ENCODE measurements at regions not wholly inside any gene's neighbourhood (a gene's known extent, or its start where the extent isn't known, plus 50 kb on each side); places are given as distances from the start of the nearest gene placed in this dataset.

DNA sequence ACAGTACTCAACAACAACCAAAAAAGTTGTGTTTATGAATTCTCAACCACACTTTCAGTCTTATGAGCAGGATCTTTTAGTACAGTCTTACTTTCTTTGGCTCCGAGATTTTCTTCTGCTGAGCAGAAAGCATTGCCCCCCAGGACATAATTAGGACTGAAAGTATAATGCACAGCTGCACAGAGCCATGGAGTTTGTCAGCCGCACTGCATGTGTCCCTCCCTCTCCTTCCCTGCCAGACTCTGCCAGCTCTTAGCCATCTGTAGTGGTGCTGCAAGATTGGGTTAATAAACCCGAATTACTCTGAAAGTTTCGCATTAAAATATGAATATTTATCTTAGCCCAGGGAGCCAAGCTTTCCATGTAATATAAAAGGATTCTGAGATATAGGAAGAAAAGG is 179.6 kb upstream of the PTCHD4 start:
- Histone ChIP-seq H3K9ac (ENCODE audit: low read length in 5 of 5) (no peak overlapping the region), H3K27me3 (ENCODE audit: control insufficient read depth in 5 of 5, insufficient read depth in 4 of 5, low read length in 5 of 5) (no peaks in the 10 kb centered on the region), H3K27ac (ENCODE audit: low read depth, low read length) (no peak overlapping the region), H3K4me3 (ENCODE audit: low read depth in 1 of 5, low read length in 5 of 5) (no peak overlapping the region), H3K9me3 (ENCODE audit: control insufficient read depth in 5 of 5, low read length in 5 of 5) (peaks cover 0 to 8% (median 4%) of the 10 kb centered on the region in 5 donors), H3K36me3 (ENCODE audit: control insufficient read depth in 5 of 5, insufficient read depth in 5 of 5, low read length in 5 of 5) (no peaks in the 10 kb centered on the region), H3K4me1 (ENCODE audit: control insufficient read depth in 5 of 5, insufficient read depth in 5 of 5, low read length in 5 of 5) (no peaks in the 10 kb centered on the region)

- Histone ChIP-seq H3K4me3 (ENCODE audit: low read depth in 1 of 5, low read length in 5 of 5) (no peak overlapping the region), H3K9ac (ENCODE audit: low read length in 5 of 5) (no peak overlapping the region), H3K27ac (ENCODE audit: low read depth, low read length) (no peak overlapping the region), H3K36me3 (ENCODE audit: control insufficient read depth in 5 of 5, insufficient read depth in 5 of 5, low read length in 5 of 5) (no peaks in the 10 kb centered on the region), H3K9me3 (ENCODE audit: control insufficient read depth in 5 of 5, low read length in 5 of 5) (peaks cover 0 to 8% (median 4%) of the 10 kb centered on the region in 5 donors), H3K27me3 (ENCODE audit: control insufficient read depth in 5 of 5, insufficient read depth in 4 of 5, low read length in 5 of 5) (no peaks in the 10 kb centered on the region), H3K4me1 (ENCODE audit: control insufficient read depth in 5 of 5, insufficient read depth in 5 of 5, low read length in 5 of 5) (no peaks in the 10 kb centered on the region)
Observed at GRCh38 chr6:48289841-48290240, 178.8 kb upstream of the PTCHD4 start.

DNA sequence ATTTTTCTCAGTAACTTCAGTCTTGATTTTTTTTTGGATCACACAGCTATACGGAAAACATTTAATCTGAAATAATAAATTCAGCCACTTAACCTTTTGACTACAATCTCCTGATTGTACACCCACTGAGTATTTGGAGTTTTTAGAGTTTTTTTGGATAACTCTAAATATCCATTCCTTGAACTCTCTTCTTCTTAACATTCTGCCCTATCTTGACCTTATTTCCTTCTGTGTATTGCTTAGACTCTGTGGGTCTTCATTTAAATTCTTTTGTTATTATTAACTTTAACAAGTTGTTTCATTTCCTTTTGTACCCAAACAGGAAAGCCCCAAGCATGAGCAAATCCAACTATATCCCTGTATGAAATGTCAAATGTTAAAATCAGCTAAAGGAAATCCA is 170.2 kb upstream of the PTCHD4 start:
- no peaks in the 10 kb centered on the region for H3K27me3 ChIP-seq (ENCODE audit: control insufficient read depth in 5 of 5, insufficient read depth in 4 of 5, low read length in 5 of 5)
- H3K4me3 ChIP-seq (ENCODE audit: low read depth in 1 of 5, low read length in 5 of 5), result no peak overlapping the region
- H3K9ac ChIP-seq (ENCODE audit: low read length in 5 of 5), result no peak overlapping the region
- no peaks in the 10 kb centered on the region for H3K36me3 ChIP-seq (ENCODE audit: control insufficient read depth in 5 of 5, insufficient read depth in 5 of 5, low read length in 5 of 5)
- peaks cover 0 to 8% (median 0%) of the 10 kb centered on the region in 5 donors for H3K4me1 ChIP-seq (ENCODE audit: control insufficient read depth in 5 of 5, insufficient read depth in 5 of 5, low read length in 5 of 5)
- H3K9me3 ChIP-seq (ENCODE audit: control insufficient read depth in 5 of 5, low read length in 5 of 5), result peaks cover 0 to 3% (median 0%) of the 10 kb centered on the region in 5 donors
- no peak overlapping the region for H3K27ac ChIP-seq (ENCODE audit: low read depth, low read length)

DNA sequence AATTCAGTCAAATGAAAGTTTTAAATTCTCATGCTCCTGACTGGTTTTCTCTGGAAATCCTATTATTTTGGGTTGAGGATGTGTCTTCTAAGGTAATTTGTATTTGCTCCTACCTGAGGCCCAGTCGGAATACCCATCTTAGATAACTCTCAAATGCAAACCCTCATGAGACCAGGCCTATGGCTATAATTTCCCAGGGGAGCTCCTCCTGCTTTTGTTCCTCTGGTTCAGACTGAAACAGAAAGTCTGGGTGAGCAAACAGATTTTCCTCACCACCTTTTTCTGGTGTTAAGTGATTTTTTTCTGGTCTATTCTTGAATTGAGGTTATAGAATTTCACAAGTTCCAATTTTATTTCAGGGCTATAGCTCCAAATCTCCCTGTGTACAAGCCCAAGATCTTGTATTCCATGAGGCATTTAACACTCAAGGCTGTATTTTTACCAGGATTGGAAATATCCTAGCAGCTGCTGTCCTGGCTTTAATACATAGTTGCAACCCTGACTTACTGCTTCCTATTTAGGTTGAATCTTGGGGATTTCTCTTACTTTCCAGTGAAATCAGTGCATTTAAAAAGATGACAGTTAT is 169.1 kb upstream of the PTCHD4 start:
- Histone ChIP-seq H3K9ac (ENCODE audit: low read length in 5 of 5) (no peak overlapping the region), H3K27ac (ENCODE audit: low read depth, low read length) (no peak overlapping the region), H3K4me3 (ENCODE audit: low read depth in 1 of 5, low read length in 5 of 5) (no peak overlapping the region), H3K36me3 (ENCODE audit: control insufficient read depth in 5 of 5, insufficient read depth in 5 of 5, low read length in 5 of 5) (no peaks in the 10 kb centered on the region), H3K27me3 (ENCODE audit: control insufficient read depth in 5 of 5, insufficient read depth in 4 of 5, low read length in 5 of 5) (no peaks in the 10 kb centered on the region), H3K4me1 (ENCODE audit: control insufficient read depth in 5 of 5, insufficient read depth in 5 of 5, low read length in 5 of 5) (peaks cover 0 to 8% (median 0%) of the 10 kb centered on the region in 5 donors), H3K9me3 (ENCODE audit: control insufficient read depth in 5 of 5, low read length in 5 of 5) (no peaks in the 10 kb centered on the region)

GRCh38 chr6:48278261-48278660 is 167.3 kb upstream of the PTCHD4 start:
- no peaks in the 10 kb centered on the region for H3K27me3 ChIP-seq (ENCODE audit: control insufficient read depth in 5 of 5, insufficient read depth in 4 of 5, low read length in 5 of 5)
- peaks cover 0 to 8% (median 0%) of the 10 kb centered on the region in 5 donors for H3K4me1 ChIP-seq (ENCODE audit: control insufficient read depth in 5 of 5, insufficient read depth in 5 of 5, low read length in 5 of 5)
- no peak overlapping the region for H3K4me3 ChIP-seq (ENCODE audit: low read depth in 1 of 5, low read length in 5 of 5)
- no peaks in the 10 kb centered on the region for H3K9me3 ChIP-seq (ENCODE audit: control insufficient read depth in 5 of 5, low read length in 5 of 5)
- no peak overlapping the region for H3K27ac ChIP-seq (ENCODE audit: low read depth, low read length)
- H3K9ac ChIP-seq (ENCODE audit: low read length in 5 of 5), result no peak overlapping the region
- no peaks in the 10 kb centered on the region for H3K36me3 ChIP-seq (ENCODE audit: control insufficient read depth in 5 of 5, insufficient read depth in 5 of 5, low read length in 5 of 5)

- H3K4me1 ChIP-seq (ENCODE audit: control insufficient read depth in 5 of 5, insufficient read depth in 5 of 5, low read length in 5 of 5), result no peaks in the 10 kb centered on the region
- no peak overlapping the region for H3K4me3 ChIP-seq (ENCODE audit: low read depth in 1 of 5, low read length in 5 of 5)
Observed at GRCh38 chr6:48272518-48272917, 161.5 kb upstream of the PTCHD4 start.

GRCh38 chr6:48255094-48255493 is 144.1 kb upstream of the PTCHD4 start:
- no peak overlapping the region for H3K27ac ChIP-seq (ENCODE audit: low read depth, low read length)
- H3K9ac ChIP-seq (ENCODE audit: low read length in 5 of 5), result no peak overlapping the region
- no peaks in the 10 kb centered on the region for H3K27me3 ChIP-seq (ENCODE audit: control insufficient read depth in 5 of 5, insufficient read depth in 4 of 5, low read length in 5 of 5)
- no peaks in the 10 kb centered on the region for H3K9me3 ChIP-seq (ENCODE audit: control insufficient read depth in 5 of 5, low read length in 5 of 5)
- H3K36me3 ChIP-seq (ENCODE audit: control insufficient read depth in 5 of 5, insufficient read depth in 5 of 5, low read length in 5 of 5), result no peaks in the 10 kb centered on the region
- no peak overlapping the region for H3K4me3 ChIP-seq (ENCODE audit: low read depth in 1 of 5, low read length in 5 of 5)
- peaks cover 0 to 6% (median 0%) of the 10 kb centered on the region in 5 donors for H3K4me1 ChIP-seq (ENCODE audit: control insufficient read depth in 5 of 5, insufficient read depth in 5 of 5, low read length in 5 of 5)

More at GRCh38 chr6:48272518-48272917, 161.5 kb upstream of the PTCHD4 start:
- Histone ChIP-seq H3K27me3 (ENCODE audit: control insufficient read depth in 5 of 5, insufficient read depth in 4 of 5, low read length in 5 of 5) (no peaks in the 10 kb centered on the region), H3K9ac (ENCODE audit: low read length in 5 of 5) (no peak overlapping the region), H3K27ac (ENCODE audit: low read depth, low read length) (no peak overlapping the region), H3K36me3 (ENCODE audit: control insufficient read depth in 5 of 5, insufficient read depth in 5 of 5, low read length in 5 of 5) (no peaks in the 10 kb centered on the region), H3K9me3 (ENCODE audit: control insufficient read depth in 5 of 5, low read length in 5 of 5) (peaks cover 0 to 3% (median under 1%) of the 10 kb centered on the region in 5 donors)

DNA sequence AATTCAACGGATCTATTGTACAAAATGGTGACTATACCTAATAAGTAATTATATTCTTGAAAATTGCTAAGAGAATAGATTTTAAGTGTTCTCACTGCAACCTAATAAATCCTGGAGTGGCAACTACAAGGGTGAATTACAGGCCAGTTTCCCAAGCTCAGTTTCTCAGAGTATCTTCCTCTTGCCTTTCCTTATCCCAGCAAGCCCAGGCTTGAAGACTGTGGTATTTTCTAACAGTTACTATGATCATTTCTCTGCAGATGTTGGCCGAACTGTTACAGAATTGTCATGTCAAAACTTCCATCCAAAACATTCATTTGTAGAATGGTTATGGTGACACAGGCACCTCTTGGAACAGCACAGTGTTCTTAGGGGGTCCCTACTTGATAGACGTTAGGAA is 138.1 kb upstream of the PTCHD4 start:
- no peak overlapping the region for H3K4me3 ChIP-seq (ENCODE audit: low read depth in 1 of 5, low read length in 5 of 5)
- H3K9me3 ChIP-seq (ENCODE audit: control insufficient read depth in 5 of 5, low read length in 5 of 5), result no peaks in the 10 kb centered on the region
- H3K36me3 ChIP-seq (ENCODE audit: control insufficient read depth in 5 of 5, insufficient read depth in 5 of 5, low read length in 5 of 5), result no peaks in the 10 kb centered on the region
- peaks cover 0 to 6% (median 0%) of the 10 kb centered on the region in 5 donors for H3K4me1 ChIP-seq (ENCODE audit: control insufficient read depth in 5 of 5, insufficient read depth in 5 of 5, low read length in 5 of 5)
- H3K9ac ChIP-seq (ENCODE audit: low read length in 5 of 5), result no peak overlapping the region
- H3K27ac ChIP-seq (ENCODE audit: low read depth, low read length), result no peak overlapping the region
- H3K27me3 ChIP-seq (ENCODE audit: control insufficient read depth in 5 of 5, insufficient read depth in 4 of 5, low read length in 5 of 5), result no peaks in the 10 kb centered on the region

DNA sequence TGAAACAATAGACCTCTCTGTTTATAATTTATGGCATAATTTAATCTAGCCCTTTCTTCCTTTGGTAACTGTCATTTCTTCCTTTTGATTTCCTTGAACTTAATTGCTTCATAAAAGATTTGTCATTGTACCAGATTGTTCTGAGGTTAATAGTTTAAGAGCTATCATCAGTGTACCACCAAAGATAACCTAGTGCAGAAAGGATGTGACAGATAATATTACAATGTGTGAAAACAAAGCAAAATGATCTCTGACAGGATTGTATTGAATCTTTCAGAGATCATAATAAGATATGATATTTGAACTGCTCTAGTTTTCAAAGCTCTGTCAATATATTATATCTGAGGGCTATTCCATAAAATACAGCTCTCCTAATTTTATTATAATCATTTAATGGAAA is 132.1 kb upstream of the PTCHD4 start:
- H3K4me3 ChIP-seq (ENCODE audit: low read depth in 1 of 5, low read length in 5 of 5), result no peak overlapping the region
- no peak overlapping the region for H3K9ac ChIP-seq (ENCODE audit: low read length in 5 of 5)
- no peak overlapping the region for H3K27ac ChIP-seq (ENCODE audit: low read depth, low read length)
- no peaks in the 10 kb centered on the region for H3K9me3 ChIP-seq (ENCODE audit: control insufficient read depth in 5 of 5, low read length in 5 of 5)
- H3K4me1 ChIP-seq (ENCODE audit: control insufficient read depth in 5 of 5, insufficient read depth in 5 of 5, low read length in 5 of 5), result no peaks in the 10 kb centered on the region
- H3K36me3 ChIP-seq (ENCODE audit: control insufficient read depth in 5 of 5, insufficient read depth in 5 of 5, low read length in 5 of 5), result no peaks in the 10 kb centered on the region
- no peaks in the 10 kb centered on the region for H3K27me3 ChIP-seq (ENCODE audit: control insufficient read depth in 5 of 5, insufficient read depth in 4 of 5, low read length in 5 of 5)

DNA sequence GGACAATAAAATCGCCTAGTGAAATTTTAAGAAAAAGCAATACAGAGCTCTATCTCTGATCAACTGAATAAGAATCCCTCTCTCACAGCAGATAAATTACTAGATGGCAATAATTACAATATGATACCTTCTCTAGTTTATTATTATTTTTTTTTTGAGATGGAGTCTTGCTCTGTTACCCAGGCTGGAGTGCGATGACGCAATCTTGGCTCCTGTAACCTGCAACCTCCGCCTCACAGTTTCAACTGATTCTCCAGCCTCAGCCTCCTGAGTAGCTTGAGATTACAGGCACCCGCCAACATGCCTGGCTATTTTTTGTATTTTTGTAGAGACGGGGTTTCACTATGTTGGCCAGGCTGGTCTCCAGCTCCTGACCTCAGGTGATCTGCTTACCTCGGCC is 129.3 kb upstream of the PTCHD4 start:
- H3K27me3 ChIP-seq (ENCODE audit: control insufficient read depth in 5 of 5, insufficient read depth in 4 of 5, low read length in 5 of 5), result no peaks in the 10 kb centered on the region

More for the DNA sequence above, 129.3 kb upstream of the PTCHD4 start:
- Histone ChIP-seq H3K4me1 (ENCODE audit: control insufficient read depth in 5 of 5, insufficient read depth in 5 of 5, low read length in 5 of 5) (no peaks in the 10 kb centered on the region), H3K4me3 (ENCODE audit: low read depth in 1 of 5, low read length in 5 of 5) (no peak overlapping the region), H3K9me3 (ENCODE audit: control insufficient read depth in 5 of 5, low read length in 5 of 5) (peaks cover 3 to 17% (median 11%) of the 10 kb centered on the region in 5 donors), H3K9ac (ENCODE audit: low read length in 5 of 5) (no peak overlapping the region), H3K27ac (ENCODE audit: low read depth, low read length) (no peak overlapping the region), H3K36me3 (ENCODE audit: control insufficient read depth in 5 of 5, insufficient read depth in 5 of 5, low read length in 5 of 5) (no peaks in the 10 kb centered on the region)

All from subcutaneous abdominal adipose tissue (tissue), 5 donors.